Prostate gland (tissue), 2 donors: ENCODE measurements at regions not wholly inside any gene's neighbourhood (a gene's known extent, or its start where the extent isn't known, plus 50 kb on each side); places are given as distances from the start of the nearest gene placed in this dataset.

Experiments
- CTCF ChIP-seq, 4 experiments: fragments of 200-600 bp in 2 of 4; fragments of 450-650 bp in 2 of 4; sonication (generic) in 2 of 4; IDR thresholded peaks; 1 replicate in 3 of 4; 2 replicates in 1 of 4; pipeline ENCODE4 v1.5.1; 2016 to 2019; ENCODE audit warnings: antibody characterized with exemption in 4 of 4, mild to moderate bottlenecking in 2 of 4, moderate library complexity in 2 of 4
- POLR2A ChIP-seq: fragments of 450-650 bp; IDR thresholded peaks from one replicate; pipeline ENCODE4 v1.6.1; 2016; ENCODE audit warnings: antibody characterized with exemption, mild to moderate bottlenecking
- POLR2AphosphoS5 ChIP-seq: sonication (generic); formaldehyde crosslinking; IDR thresholded peaks from one replicate; pipeline ENCODE4 v1.6.1; 2017; ENCODE audit warnings: antibody characterized with exemption

GRCh38 chr4:181254771-181255170 is 988.4 kb upstream of the TENM3 start:
- TF ChIP-seq CTCF (IDR thresholded peaks at IDR 0.05) (no peak), POLR2A (no peak), POLR2AphosphoS5 (no peak)
